ENCODE measurements at regions not wholly inside any gene's neighbourhood (a gene's known extent, or its start where the extent isn't known, plus 50 kb on each side); places are given as distances from the start of the nearest gene placed in this dataset.

DNA sequence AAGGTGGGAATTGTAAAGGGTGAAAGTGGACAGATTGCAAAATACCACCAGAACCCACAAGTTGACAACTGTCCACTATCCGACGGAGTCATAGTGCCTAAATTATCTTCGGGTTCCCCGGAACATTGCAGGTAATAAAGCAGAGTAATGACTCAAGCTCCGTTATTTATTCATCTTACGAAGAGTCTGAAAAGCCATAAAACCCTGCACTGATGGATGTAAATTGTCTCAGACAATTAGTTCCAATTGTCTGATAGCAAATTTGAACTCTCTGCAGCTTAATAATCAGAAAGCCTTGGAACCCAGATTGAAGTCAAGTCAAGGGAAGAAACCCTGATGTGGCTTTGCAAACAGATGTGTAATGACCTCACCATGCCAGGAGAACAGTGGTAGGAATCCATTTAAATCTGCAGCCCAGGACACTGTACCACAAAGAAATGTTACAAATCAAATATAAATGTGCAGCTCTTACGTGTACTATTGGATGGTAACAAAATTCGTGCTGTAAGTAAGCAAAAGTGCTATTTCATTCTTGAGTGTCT, 437.3 kb upstream of the SOX11 start:
- H3K9ac ChIP-seq (ENCODE audit: low read length) = no peak overlapping the region
- DNase-seq (ENCODE audit: low read depth, low spot score) (no peak), ATAC-seq (no peak)
- ChIA-PET CTCF (no interaction called here), RAD21 (ENCODE audit: low non-redundant PET in 1 of 2, low total read pairs in 2 of 2, uncharacterized antibody in 2 of 2, unreplicated experiment in 2 of 2) (no interaction called here), POLR2A (no interaction called here)
- H3K9me3 ChIP-seq (ENCODE audit: control insufficient read depth in 1 of 2, insufficient read depth in 1 of 2, low read depth in 1 of 2, low read length in 2 of 2) = peaks cover 12 to 18% of the 10 kb centered on the region in 2 experiments; a peak in 2 of 4 replicates
- intact Hi-C loops (cut with micrococcal nuclease) = no loop called here
- H3K79me2 ChIP-seq (ENCODE audit: insufficient read depth, low read length) = no peaks in the 10 kb centered on the region
- no peak overlapping the region for H3K27ac ChIP-seq (ENCODE audit: low read depth, low read length)
- no peaks in the 10 kb centered on the region for H3K36me3 ChIP-seq (ENCODE audit: control insufficient read depth in 1 of 2, insufficient read depth in 2 of 2, low read length in 2 of 2)
- no peak overlapping the region for H3K4me3 ChIP-seq (replicated peaks in 1 of 2; ENCODE audit: low read depth in 1 of 2, low read length in 2 of 2)
- no peaks in the 10 kb centered on the region for H3K27me3 ChIP-seq (ENCODE audit: insufficient read depth, low read length)
- no peaks in the 10 kb centered on the region for H3K4me1 ChIP-seq (ENCODE audit: control insufficient read depth in 1 of 2, insufficient read depth in 2 of 2, low read length in 2 of 2)
- H2AFZ ChIP-seq (ENCODE audit: low read depth, low read length, poor library complexity, severe bottlenecking) = no peak overlapping the region
- TF ChIP-seq EGR1 (IDR thresholded peaks at IDR 0.05; ENCODE audit: low read depth) (no peak), EZH2 (IDR thresholded peaks at IDR 0.05) (no peak), ELF1 (IDR thresholded peaks at IDR 0.05; ENCODE audit: borderline replicate concordance, low read depth) (no peak), FOSL1 (IDR thresholded peaks at IDR 0.05; ENCODE audit: low read depth) (no peak), POLR2A (IDR thresholded peaks at IDR 0.05; ENCODE audit: borderline replicate concordance, extremely low read depth, insufficient read depth, insufficient read length) (no peak), ZNF274 (IDR thresholded peaks at IDR 0.05; ENCODE audit: low read depth, low read length) (no peak), SRF (IDR thresholded peaks at IDR 0.05; ENCODE audit: low read depth) (no peak)
- TF ChIP-seq, protein P1, sequence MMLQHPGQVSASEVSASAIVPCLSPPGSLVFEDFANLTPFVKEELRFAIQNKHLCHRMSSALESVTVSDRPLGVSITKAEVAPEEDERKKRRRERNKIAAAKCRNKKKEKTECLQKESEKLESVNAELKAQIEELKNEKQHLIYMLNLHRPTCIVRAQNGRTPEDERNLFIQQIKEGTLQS (IDR thresholded peaks at IDR 0.05) = no peak
- TF ChIP-seq, protein P2, sequence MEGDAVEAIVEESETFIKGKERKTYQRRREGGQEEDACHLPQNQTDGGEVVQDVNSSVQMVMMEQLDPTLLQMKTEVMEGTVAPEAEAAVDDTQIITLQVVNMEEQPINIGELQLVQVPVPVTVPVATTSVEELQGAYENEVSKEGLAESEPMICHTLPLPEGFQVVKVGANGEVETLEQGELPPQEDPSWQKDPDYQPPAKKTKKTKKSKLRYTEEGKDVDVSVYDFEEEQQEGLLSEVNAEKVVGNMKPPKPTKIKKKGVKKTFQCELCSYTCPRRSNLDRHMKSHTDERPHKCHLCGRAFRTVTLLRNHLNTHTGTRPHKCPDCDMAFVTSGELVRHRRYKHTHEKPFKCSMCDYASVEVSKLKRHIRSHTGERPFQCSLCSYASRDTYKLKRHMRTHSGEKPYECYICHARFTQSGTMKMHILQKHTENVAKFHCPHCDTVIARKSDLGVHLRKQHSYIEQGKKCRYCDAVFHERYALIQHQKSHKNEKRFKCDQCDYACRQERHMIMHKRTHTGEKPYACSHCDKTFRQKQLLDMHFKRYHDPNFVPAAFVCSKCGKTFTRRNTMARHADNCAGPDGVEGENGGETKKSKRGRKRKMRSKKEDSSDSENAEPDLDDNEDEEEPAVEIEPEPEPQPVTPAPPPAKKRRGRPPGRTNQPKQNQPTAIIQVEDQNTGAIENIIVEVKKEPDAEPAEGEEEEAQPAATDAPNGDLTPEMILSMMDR (IDR thresholded peaks at IDR 0.05 in 2 of 3, conservative IDR thresholded peaks at IDR 0.05 in 1 of 3; ENCODE audit: borderline replicate concordance in 1 of 3, insufficient read depth in 1 of 3, low read depth in 2 of 3, low read length in 2 of 3) = no peak
- TF ChIP-seq, protein P3, sequence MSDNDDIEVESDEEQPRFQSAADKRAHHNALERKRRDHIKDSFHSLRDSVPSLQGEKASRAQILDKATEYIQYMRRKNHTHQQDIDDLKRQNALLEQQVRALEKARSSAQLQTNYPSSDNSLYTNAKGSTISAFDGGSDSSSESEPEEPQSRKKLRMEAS (IDR thresholded peaks at IDR 0.05) = no peak
- no peaks in the 10 kb centered on the region for H4K20me1 ChIP-seq (ENCODE audit: insufficient read depth)
- BruUV-seq (replicated peaks) = no TSS peak
- no peaks in the 10 kb centered on the region for H3K9me2 ChIP-seq (ENCODE audit: insufficient read depth)
- no peak overlapping the region for H3K4me2 ChIP-seq (ENCODE audit: low read length)
